ENCODE measurements at regions not wholly inside any gene's neighbourhood (a gene's known extent, or its start where the extent isn't known, plus 50 kb on each side); places are given as distances from the start of the nearest gene placed in this dataset.

GRCh38 chr4:138420471-138420870 is 178.3 kb upstream of the SLC7A11 start:
- TF ChIP-seq FOXP2 (optimal IDR thresholded peaks at IDR 0.05; ENCODE audit: borderline replicate concordance, extremely low read depth, extremely low read length, insufficient read depth) = no peak
- TF ChIP-seq, protein P1, sequence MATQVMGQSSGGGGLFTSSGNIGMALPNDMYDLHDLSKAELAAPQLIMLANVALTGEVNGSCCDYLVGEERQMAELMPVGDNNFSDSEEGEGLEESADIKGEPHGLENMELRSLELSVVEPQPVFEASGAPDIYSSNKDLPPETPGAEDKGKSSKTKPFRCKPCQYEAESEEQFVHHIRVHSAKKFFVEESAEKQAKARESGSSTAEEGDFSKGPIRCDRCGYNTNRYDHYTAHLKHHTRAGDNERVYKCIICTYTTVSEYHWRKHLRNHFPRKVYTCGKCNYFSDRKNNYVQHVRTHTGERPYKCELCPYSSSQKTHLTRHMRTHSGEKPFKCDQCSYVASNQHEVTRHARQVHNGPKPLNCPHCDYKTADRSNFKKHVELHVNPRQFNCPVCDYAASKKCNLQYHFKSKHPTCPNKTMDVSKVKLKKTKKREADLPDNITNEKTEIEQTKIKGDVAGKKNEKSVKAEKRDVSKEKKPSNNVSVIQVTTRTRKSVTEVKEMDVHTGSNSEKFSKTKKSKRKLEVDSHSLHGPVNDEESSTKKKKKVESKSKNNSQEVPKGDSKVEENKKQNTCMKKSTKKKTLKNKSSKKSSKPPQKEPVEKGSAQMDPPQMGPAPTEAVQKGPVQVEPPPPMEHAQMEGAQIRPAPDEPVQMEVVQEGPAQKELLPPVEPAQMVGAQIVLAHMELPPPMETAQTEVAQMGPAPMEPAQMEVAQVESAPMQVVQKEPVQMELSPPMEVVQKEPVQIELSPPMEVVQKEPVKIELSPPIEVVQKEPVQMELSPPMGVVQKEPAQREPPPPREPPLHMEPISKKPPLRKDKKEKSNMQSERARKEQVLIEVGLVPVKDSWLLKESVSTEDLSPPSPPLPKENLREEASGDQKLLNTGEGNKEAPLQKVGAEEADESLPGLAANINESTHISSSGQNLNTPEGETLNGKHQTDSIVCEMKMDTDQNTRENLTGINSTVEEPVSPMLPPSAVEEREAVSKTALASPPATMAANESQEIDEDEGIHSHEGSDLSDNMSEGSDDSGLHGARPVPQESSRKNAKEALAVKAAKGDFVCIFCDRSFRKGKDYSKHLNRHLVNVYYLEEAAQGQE (IDR thresholded peaks at IDR 0.05; ENCODE audit: insufficient read depth in 1 of 2, low read depth in 2 of 2, low read length in 2 of 2) = no peak

DNA sequence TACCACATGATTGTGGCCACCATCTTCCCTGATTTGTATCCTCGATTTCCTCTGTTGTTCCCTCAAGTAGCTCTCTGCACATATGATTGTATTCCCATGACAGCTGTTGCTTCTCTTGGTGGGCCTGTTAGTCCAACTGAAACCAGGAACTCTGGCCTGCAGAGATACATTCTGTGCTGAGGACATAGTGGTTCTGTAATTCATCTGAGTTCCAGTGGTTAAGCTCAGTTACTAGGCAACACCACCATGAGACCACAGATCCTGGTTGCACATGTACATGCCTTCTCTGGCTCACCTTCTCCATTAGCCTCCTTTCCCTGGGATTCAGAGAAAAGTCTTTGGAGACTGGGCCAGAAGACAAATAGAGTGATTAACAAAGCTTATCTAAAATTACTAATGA is 172.1 kb upstream of the SLC7A11 start:
- no peak for TF ChIP-seq TAF1 (IDR thresholded peaks at IDR 0.05; ENCODE audit: borderline replicate concordance, insufficient read depth, low read length)
- TF ChIP-seq SIN3A (IDR thresholded peaks at IDR 0.05; ENCODE audit: borderline replicate concordance, insufficient read depth, low read length) = no peak
- TF ChIP-seq, protein P1 (IDR thresholded peaks at IDR 0.05; ENCODE audit: insufficient read depth in 1 of 2, low read depth in 2 of 2, low read length in 2 of 2) = no peak
- no peak for TF ChIP-seq FOXP2 (optimal IDR thresholded peaks at IDR 0.05; ENCODE audit: borderline replicate concordance, extremely low read depth, extremely low read length, insufficient read depth)
- no peak for TF ChIP-seq POLR2AphosphoS5 (IDR thresholded peaks at IDR 0.05; ENCODE audit: low read depth, low read length)

DNA sequence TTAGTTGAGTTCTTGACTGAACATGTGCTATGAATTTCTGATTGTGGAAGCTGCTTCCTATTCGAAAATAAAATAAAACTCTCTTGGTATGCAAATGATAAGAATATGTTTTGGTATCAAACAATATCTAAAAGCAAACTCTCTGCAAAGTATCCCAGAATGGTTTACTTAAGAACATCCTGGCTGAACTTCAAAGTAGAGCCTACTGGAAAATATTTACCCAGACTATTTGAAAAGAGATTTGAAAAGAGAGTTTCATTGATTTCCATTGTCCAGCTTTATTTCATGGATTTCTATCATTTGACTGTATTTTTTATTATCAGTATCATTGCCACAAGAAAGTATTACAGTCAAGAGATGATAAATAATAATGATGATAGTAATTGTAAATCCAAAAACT is 171.1 kb upstream of the SLC7A11 start:
- no peak for TF ChIP-seq TAF1 (IDR thresholded peaks at IDR 0.05; ENCODE audit: borderline replicate concordance, insufficient read depth, low read length)
- no peak for TF ChIP-seq FOXP2 (optimal IDR thresholded peaks at IDR 0.05; ENCODE audit: borderline replicate concordance, extremely low read depth, extremely low read length, insufficient read depth)
- TF ChIP-seq SIN3A (IDR thresholded peaks at IDR 0.05; ENCODE audit: borderline replicate concordance, insufficient read depth, low read length) = no peak
- TF ChIP-seq, protein P1 (IDR thresholded peaks at IDR 0.05; ENCODE audit: insufficient read depth in 1 of 2, low read depth in 2 of 2, low read length in 2 of 2) = no peak
- TF ChIP-seq POLR2AphosphoS5 (IDR thresholded peaks at IDR 0.05; ENCODE audit: low read depth, low read length) = no peak

DNA sequence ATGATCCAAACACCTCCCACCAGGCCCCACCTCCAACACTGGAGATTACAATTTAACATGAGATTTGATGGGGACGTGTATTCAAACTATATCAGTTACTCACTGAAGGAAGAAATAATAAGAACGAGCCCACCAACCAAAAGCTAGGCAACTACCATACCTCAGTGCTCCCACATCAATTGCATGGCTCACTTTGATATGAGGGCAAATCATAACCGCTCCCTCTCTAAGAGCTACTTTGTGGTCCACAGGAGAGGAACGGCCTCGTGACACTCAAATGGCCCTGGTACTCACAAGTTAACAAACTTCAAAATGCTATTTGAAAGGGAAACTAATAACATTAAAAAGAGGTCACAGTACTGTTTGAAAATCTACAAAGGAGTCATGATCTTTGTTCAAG is 170.7 kb upstream of the SLC7A11 start:
- TF ChIP-seq POLR2AphosphoS5 (IDR thresholded peaks at IDR 0.05; ENCODE audit: low read depth, low read length) (no peak), TAF1 (IDR thresholded peaks at IDR 0.05; ENCODE audit: borderline replicate concordance, insufficient read depth, low read length) (no peak), SIN3A (IDR thresholded peaks at IDR 0.05; ENCODE audit: borderline replicate concordance, insufficient read depth, low read length) (no peak), FOXP2 (optimal IDR thresholded peaks at IDR 0.05; ENCODE audit: borderline replicate concordance, extremely low read depth, extremely low read length, insufficient read depth) (no peak)
- TF ChIP-seq, protein P1 (IDR thresholded peaks at IDR 0.05; ENCODE audit: insufficient read depth in 1 of 2, low read depth in 2 of 2, low read length in 2 of 2) = no peak

GRCh38 chr4:138410266-138410665 is 168.1 kb upstream of the SLC7A11 start:
- TF ChIP-seq SIN3A (IDR thresholded peaks at IDR 0.05; ENCODE audit: borderline replicate concordance, insufficient read depth, low read length) = no peak
- no peak for TF ChIP-seq POLR2AphosphoS5 (IDR thresholded peaks at IDR 0.05; ENCODE audit: low read depth, low read length)
- TF ChIP-seq, protein P1 (IDR thresholded peaks at IDR 0.05; ENCODE audit: insufficient read depth in 1 of 2, low read depth in 2 of 2, low read length in 2 of 2) = no peak
- TF ChIP-seq FOXP2 (optimal IDR thresholded peaks at IDR 0.05; ENCODE audit: borderline replicate concordance, extremely low read depth, extremely low read length, insufficient read depth) = no peak
- TF ChIP-seq TAF1 (IDR thresholded peaks at IDR 0.05; ENCODE audit: borderline replicate concordance, insufficient read depth, low read length) = no peak

Data from PFSK-1 (cell line).